ENCODE measurements at regions not wholly inside any gene's neighbourhood (a gene's known extent, or its start where the extent isn't known, plus 50 kb on each side); places are given as distances from the start of the nearest gene placed in this dataset.

DNA sequence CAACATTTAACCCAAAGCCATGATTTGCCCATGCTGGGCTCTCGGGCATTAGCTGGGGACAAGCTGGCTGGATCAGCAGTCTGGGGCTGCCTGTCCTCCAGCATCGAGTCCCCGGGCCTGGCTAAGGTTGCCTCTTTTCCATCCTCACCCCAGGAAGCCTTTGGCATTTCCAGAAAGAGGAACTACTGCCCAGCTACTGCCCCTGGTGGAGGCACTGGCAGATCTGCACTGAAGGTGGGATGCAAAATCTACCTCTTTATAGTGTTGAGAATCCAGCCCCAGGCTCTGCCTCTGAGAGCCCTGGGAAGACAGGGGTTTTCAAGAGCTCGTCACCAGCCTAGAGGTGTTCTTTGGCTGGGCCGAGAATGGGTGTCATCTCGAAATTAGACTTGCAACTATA, 635.9 kb downstream of the MATN1 start:
- no peaks in the 10 kb centered on the region; the same call in 1 of the 2 replicates for H3K27me3 ChIP-seq (ENCODE audit: insufficient read depth, low read depth)
- no peak overlapping the region for H3K4me2 ChIP-seq
- TF ChIP-seq, protein P1, sequence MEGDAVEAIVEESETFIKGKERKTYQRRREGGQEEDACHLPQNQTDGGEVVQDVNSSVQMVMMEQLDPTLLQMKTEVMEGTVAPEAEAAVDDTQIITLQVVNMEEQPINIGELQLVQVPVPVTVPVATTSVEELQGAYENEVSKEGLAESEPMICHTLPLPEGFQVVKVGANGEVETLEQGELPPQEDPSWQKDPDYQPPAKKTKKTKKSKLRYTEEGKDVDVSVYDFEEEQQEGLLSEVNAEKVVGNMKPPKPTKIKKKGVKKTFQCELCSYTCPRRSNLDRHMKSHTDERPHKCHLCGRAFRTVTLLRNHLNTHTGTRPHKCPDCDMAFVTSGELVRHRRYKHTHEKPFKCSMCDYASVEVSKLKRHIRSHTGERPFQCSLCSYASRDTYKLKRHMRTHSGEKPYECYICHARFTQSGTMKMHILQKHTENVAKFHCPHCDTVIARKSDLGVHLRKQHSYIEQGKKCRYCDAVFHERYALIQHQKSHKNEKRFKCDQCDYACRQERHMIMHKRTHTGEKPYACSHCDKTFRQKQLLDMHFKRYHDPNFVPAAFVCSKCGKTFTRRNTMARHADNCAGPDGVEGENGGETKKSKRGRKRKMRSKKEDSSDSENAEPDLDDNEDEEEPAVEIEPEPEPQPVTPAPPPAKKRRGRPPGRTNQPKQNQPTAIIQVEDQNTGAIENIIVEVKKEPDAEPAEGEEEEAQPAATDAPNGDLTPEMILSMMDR (conservative IDR thresholded peaks at IDR 0.05; ENCODE audit: low read depth, low read length) = no peak
- H3K9ac ChIP-seq = no peak overlapping the region
- no peaks in the 10 kb centered on the region for H4K20me1 ChIP-seq (ENCODE audit: insufficient read depth)
- no peak overlapping the region for H3K27ac ChIP-seq
- H2AFZ ChIP-seq (ENCODE audit: low read depth) = no peak overlapping the region
- H3K79me2 ChIP-seq (ENCODE audit: insufficient read depth, low read depth) = no peaks in the 10 kb centered on the region
- no peak overlapping the region for H3K4me3 ChIP-seq (IDR thresholded peaks at IDR 0.05; ENCODE audit: insufficient read depth, low read depth, low read length)
- H3K36me3 ChIP-seq (ENCODE audit: insufficient read depth) = no peaks in the 10 kb centered on the region
- H3K4me1 ChIP-seq (ENCODE audit: low read depth, poor library complexity, severe bottlenecking) = no peaks in the 10 kb centered on the region

DNA sequence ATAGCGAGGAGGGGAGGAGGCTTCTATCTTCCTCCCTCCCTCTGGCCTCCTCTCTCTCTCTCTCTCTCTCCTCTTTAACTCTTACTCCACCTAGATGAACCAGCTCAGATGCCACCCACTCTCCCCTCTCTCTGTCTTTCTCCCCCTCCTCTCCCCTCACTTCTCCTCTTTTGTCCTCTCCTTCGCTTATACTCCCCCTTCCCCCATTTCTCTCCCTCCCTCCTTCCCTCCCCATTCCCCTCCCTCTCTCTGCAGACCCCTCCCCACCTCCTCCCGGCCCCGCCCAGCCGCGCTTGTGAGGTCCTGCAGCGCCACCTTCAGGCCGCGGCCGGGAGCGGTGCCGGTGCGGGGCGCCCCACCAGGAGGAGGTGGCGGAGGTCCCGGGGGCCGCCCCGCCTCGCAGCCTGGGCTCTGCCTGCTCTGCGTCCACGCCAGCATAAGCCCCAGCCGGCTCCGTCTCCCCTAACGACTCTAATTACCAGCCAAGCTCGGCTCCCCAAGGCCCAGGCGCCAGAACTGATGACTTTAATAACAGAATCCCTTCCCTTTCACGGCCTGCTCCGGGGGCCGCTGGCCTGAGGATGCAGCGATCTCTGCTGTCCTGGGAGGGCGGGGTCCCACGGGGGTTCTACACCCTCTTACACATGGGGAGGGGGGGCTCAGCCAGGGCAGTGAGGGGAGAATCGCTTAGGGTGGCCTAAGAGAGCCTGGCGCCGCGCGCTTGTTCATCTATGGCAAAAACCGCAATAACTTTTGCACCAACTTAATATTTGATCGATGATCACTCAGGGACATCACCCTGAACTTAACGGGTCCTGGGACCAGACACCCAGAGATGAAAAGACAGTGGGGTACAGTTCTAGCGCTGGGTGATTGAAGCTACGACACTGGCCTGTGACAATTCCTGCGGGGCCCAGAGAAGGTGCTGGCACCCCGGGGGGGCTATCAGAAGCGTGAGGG, 637.3 kb downstream of the MATN1 start:
- Histone ChIP-seq H3K27ac (no peak overlapping the region), H3K9ac (no peak overlapping the region), H3K79me2 (ENCODE audit: insufficient read depth, low read depth) (no peaks in the 10 kb centered on the region), H3K36me3 (ENCODE audit: insufficient read depth) (no peaks in the 10 kb centered on the region), H3K27me3 (ENCODE audit: insufficient read depth, low read depth) (no peaks in the 10 kb centered on the region; the same call in 1 of the 2 replicates), H4K20me1 (ENCODE audit: insufficient read depth) (no peaks in the 10 kb centered on the region), H2AFZ (ENCODE audit: low read depth) (no peak overlapping the region), H3K4me3 (IDR thresholded peaks at IDR 0.05; ENCODE audit: insufficient read depth, low read depth, low read length) (no peak overlapping the region), H3K4me1 (ENCODE audit: low read depth, poor library complexity, severe bottlenecking) (no peaks in the 10 kb centered on the region), H3K4me2 (no peak overlapping the region)
- TF ChIP-seq, protein P1 (conservative IDR thresholded peaks at IDR 0.05; ENCODE audit: low read depth, low read length) = no peak

DNA sequence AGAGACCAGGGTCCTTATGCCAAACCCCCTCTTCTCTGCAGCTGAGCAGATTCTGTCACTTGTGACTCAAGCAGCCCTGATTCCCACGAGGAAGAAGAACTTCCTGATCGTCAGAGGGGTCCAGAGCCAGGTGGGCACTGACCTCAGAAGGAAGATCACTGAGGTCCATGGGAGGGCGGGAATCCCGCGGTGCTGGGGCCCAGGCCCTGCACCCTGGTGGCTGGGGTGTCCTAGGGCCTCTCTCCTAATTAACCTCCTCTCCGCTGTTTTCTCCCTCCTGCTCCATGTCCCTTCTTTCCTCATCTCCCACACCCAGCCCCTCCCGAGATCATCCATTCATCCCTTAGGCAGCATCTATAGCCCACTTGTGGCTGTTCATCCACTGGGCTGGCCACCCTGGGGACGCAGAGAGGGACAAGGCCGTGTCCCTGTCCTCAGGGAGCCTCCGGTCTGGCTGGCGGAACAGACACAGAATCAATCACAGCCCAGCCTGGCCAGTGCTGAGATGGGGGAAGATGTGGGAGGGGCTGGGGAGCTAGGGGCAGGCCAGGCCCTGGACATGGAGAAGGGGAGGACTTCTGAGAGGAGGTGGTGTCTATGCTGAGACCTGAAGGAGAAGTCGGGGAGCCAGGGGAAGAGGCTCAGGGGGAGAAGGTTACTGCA, 638.3 kb downstream of the MATN1 start:
- no peaks in the 10 kb centered on the region for H3K4me1 ChIP-seq (ENCODE audit: low read depth, poor library complexity, severe bottlenecking)
- H3K9ac ChIP-seq = no peak overlapping the region
- TF ChIP-seq, protein P1 (conservative IDR thresholded peaks at IDR 0.05; ENCODE audit: low read depth, low read length) = no peak
- no peak overlapping the region for H3K4me3 ChIP-seq (IDR thresholded peaks at IDR 0.05; ENCODE audit: insufficient read depth, low read depth, low read length)
- no peak overlapping the region for H3K27ac ChIP-seq
- H3K27me3 ChIP-seq (ENCODE audit: insufficient read depth, low read depth) = no peaks in the 10 kb centered on the region; the same call in 1 of the 2 replicates
- H3K36me3 ChIP-seq (ENCODE audit: insufficient read depth) = no peaks in the 10 kb centered on the region
- H4K20me1 ChIP-seq (ENCODE audit: insufficient read depth) = no peaks in the 10 kb centered on the region
- H3K79me2 ChIP-seq (ENCODE audit: insufficient read depth, low read depth) = no peaks in the 10 kb centered on the region
- H2AFZ ChIP-seq (ENCODE audit: low read depth) = no peak overlapping the region
- H3K4me2 ChIP-seq = no peak overlapping the region

DNA sequence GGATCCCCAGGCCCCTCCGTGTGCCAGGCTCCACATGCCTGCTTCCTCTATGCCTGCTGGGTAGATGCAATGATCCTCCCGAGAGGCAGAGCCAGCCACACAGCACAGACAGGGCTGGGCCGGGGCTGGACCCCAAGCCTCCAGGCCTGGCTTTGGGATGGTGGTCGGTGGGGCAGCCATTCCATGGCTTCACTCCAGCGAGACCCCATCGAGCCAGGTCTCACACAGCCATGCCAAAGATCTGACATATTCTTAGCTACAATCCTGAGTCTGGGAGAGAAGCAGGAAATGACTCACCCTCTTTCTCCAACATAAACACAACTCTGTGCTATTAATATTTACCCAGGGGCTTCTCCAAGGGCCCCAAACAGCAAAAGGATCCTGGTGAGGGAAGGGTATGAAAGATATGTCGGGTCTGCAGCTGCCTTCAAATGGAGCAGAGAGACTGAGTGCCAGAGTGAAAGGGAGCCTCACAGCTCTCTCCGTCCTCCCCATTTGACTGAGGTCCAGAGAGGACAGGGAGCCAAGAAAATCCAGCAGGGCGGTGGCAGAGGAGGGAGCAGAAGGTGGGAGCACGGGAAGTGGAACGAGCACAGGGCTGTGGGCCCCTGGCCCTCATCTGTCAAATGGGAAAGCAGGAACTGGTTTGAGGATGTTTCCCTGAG, 639.5 kb downstream of the MATN1 start:
- no peaks in the 10 kb centered on the region for H3K36me3 ChIP-seq (ENCODE audit: insufficient read depth)
- no peak overlapping the region for H3K9ac ChIP-seq
- no peaks in the 10 kb centered on the region for H4K20me1 ChIP-seq (ENCODE audit: insufficient read depth)
- TF ChIP-seq, protein P1 (conservative IDR thresholded peaks at IDR 0.05; ENCODE audit: low read depth, low read length) = no peak
- H2AFZ ChIP-seq (ENCODE audit: low read depth) = no peak overlapping the region
- no peaks in the 10 kb centered on the region; the same call in 1 of the 2 replicates for H3K27me3 ChIP-seq (ENCODE audit: insufficient read depth, low read depth)
- no peak overlapping the region for H3K27ac ChIP-seq
- H3K79me2 ChIP-seq (ENCODE audit: insufficient read depth, low read depth) = no peaks in the 10 kb centered on the region
- H3K4me3 ChIP-seq (IDR thresholded peaks at IDR 0.05; ENCODE audit: insufficient read depth, low read depth, low read length) = no peak overlapping the region
- H3K4me1 ChIP-seq (ENCODE audit: low read depth, poor library complexity, severe bottlenecking) = no peaks in the 10 kb centered on the region
- no peak overlapping the region for H3K4me2 ChIP-seq

Measured in KMS-11 (cell line).